NCI-H187 treated with DMSO at 0.1 percent for 48 hours (cell line): ENCODE measurements at regions not wholly inside any gene's neighbourhood (a gene's known extent, or its start where the extent isn't known, plus 50 kb on each side); places are given as distances from the start of the nearest gene placed in this dataset.
A peak's percentile ranks its signal among the peaks of the same experiment; 100 is the strongest.

Experiments
- DNase-seq: peaks from one replicate; lab custom pipeline; 2025; lab: John Stamatoyannopoulos, UW

GRCh38 chr12:67426067-67426466 is 156.9 kb downstream of the CAND1 start:
- DNase-seq, result peak; percentile 100

- no peak for DNase-seq
Observed at GRCh38 chr12:67427336-67427735, 158.2 kb downstream of the CAND1 start.

- no peak for DNase-seq
Observed at GRCh38 chr12:67428431-67428830, 159.3 kb downstream of the CAND1 start.

GRCh38 chr12:67430708-67431335 is 161.7 kb downstream of the CAND1 start:
- no peak for DNase-seq

- no peak for DNase-seq
Observed at GRCh38 chr12:67431411-67432020, 162.4 kb downstream of the CAND1 start.

- no peak for DNase-seq
Observed at GRCh38 chr12:67433385-67434175, 164.4 kb downstream of the CAND1 start.

GRCh38 chr12:67434671-67435370 is 165.7 kb downstream of the CAND1 start:
- DNase-seq, result no peak

- DNase-seq, result no peak
Observed at GRCh38 chr12:67436230-67436629, 167.1 kb downstream of the CAND1 start.

- no peak for DNase-seq
Observed at GRCh38 chr12:67437011-67437410, 167.9 kb downstream of the CAND1 start.

GRCh38 chr12:67439611-67440010 is 170.5 kb downstream of the CAND1 start:
- no peak for DNase-seq

- peak; percentile 45 for DNase-seq
Observed at GRCh38 chr12:67441736-67442346, 172.7 kb downstream of the CAND1 start.

- no peak for DNase-seq
Observed at GRCh38 chr12:67442347-67442841, 173.2 kb downstream of the CAND1 start.

- DNase-seq, result no peak
Observed at GRCh38 chr12:67442896-67443295, 173.7 kb downstream of the CAND1 start.

- DNase-seq, result no peak
Observed at GRCh38 chr12:67444542-67444941, 175.4 kb downstream of the CAND1 start.

GRCh38 chr12:67446716-67447115 is 177.6 kb downstream of the CAND1 start:
- no peak for DNase-seq

- DNase-seq, result peak; percentile 90
Observed at GRCh38 chr12:67447180-67447579, 178.0 kb downstream of the CAND1 start.

- no peak for DNase-seq
Observed at GRCh38 chr12:67449591-67450052, 180.5 kb downstream of the CAND1 start.

- DNase-seq, result no peak
Observed at GRCh38 chr12:67450441-67450840, 181.3 kb downstream of the CAND1 start.

- DNase-seq, result no peak
Observed at GRCh38 chr12:67451206-67451605, 182.0 kb downstream of the CAND1 start.

GRCh38 chr12:67452119-67452805 is 183.1 kb downstream of the CAND1 start:
- no peak for DNase-seq

- DNase-seq, result no peak
Observed at GRCh38 chr12:67453191-67453590, 184.0 kb downstream of the CAND1 start.
